NCI-H82 treated with DMSO at 0.1 percent for 48 hours (cell line): ENCODE measurements at regions not wholly inside any gene's neighbourhood (a gene's known extent, or its start where the extent isn't known, plus 50 kb on each side); places are given as distances from the start of the nearest gene placed in this dataset.
"Not testable (repeated sequence)": the region's sequence is repeated elsewhere in the genome, so short reads cannot be mapped to it uniquely, and the experiment has no call there.

Experiments used
- DNase-seq: peaks from one replicate; lab custom pipeline; 2025; ENCODE audit not compliant: unreplicated experiment; lab: John Stamatoyannopoulos, UW

DNA sequence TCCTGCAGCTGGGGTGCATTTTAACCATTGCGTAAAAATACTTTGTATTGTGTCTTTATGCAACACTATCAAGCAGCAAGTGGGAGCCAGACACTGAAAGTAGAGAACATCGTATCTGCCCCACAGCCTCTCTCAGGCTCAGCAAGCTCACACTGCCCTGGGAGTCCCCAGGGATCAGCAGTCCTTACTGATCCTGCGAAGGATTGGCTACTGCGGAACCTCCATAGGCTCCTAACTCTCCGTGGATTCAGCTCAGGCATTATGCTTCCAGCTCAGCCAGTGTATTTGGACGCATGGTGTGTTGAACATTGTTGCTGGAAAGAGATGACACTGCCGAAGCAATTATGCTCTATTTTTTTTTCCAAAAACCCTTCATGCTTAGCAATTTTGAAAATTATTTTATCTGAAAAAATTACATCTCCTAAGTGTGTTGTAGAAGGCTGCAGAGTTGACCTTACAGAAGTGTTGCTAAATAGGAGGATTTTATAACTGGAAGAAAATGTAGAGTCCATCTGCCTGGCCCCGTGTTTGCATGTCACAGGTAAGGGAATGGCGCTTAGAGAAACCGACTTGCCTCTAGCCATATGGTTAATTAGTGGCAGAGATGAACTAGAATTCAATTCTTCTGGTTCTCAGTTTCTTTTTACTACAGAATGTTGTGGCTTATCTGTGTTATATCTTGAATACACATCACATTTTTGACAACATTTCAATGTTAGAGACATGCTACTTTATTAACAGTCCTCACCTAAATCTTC lies 276.4 kb upstream of the COBL start:
- DNase-seq: peak; percentile 90

- DNase-seq: no peak
Measured at GRCh38 chr7:51591223-51591622, 274.6 kb upstream of the COBL start.

DNA sequence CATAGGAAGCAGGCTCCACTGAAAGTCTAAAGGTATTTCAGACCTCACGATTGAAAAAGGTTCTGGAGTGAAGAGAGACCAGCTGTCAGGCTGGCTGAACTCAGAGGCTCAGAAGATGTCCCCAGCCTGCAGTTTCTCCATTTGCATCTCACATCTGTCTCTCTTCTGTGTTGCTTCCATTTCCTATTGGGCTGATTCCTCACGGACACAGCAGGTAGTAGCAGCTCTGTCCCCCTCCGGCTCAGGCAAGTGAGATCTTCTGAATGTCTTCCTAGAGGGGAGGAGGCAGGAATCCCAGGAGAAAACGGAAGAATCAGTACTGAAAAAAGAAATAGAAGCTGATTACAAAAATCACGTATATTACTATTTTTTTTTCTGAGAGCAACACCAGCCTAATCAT lies 274.1 kb upstream of the COBL start:
- DNase-seq: peak; percentile 57

DNA sequence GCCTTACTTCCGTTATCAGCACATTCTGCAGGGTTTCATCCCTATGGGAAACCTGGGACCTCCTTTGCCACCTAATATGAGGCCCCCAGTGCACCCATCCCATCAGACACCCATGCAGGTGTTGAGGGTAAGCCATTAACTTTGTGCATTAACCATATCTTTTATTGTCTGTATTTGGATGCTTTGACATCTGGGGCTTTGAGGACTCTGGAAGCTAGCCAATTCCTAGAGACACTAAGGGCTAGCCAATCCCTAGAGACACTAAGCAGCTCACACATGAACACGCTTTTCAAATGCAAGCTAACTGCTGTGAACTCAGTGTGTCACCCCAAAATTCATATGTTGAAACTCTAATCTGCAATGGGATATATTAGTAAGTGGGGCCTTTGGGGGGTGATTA lies 272.5 kb upstream of the COBL start:
- peak; percentile 94 for DNase-seq

DNA sequence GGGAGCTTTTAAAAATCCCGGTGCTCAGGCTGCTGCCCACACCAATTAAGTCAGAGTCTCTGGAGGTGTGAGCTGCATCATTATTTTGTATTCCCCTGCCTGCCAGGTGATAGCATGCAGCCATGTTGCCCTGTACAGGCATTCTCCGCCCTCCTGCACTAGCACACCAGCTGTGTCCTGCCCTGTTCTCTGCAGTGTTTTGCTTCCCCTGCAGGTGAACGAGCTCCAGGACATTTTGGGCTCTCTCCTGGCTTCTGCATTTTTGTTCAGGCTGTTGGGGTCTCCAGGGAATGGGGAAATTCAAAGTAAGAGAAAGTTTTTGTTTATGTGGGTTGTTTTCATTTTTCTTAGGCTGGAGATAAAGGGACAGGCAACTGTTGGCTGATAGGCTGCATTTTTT lies 271.0 kb upstream of the COBL start:
- no peak for DNase-seq

GRCh38 chr7:51577390-51577789 lies 260.8 kb upstream of the COBL start:
- DNase-seq: no peak

GRCh38 chr7:51569581-51569980 lies 253.0 kb upstream of the COBL start:
- peak; percentile 93 for DNase-seq

DNA sequence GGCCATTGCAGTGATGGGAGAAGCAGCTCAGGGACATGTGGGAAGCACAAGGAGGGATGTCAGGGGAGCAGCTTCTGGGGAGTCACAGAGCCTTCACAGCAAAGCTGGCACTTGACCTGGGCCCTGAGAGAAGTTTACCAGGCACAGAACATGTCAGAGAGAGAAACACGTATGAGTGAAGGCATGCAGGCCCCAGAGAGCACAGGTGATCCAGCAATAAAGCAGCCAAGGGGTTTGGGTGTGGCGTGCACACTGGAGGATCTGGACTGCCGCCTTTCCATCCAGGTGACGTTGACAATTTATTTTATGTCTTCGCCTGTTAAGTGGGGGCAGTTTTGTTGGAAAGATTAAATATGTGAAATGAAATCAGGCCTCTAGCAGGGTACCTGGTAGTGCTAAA lies 252.6 kb upstream of the COBL start:
- no peak for DNase-seq

DNA sequence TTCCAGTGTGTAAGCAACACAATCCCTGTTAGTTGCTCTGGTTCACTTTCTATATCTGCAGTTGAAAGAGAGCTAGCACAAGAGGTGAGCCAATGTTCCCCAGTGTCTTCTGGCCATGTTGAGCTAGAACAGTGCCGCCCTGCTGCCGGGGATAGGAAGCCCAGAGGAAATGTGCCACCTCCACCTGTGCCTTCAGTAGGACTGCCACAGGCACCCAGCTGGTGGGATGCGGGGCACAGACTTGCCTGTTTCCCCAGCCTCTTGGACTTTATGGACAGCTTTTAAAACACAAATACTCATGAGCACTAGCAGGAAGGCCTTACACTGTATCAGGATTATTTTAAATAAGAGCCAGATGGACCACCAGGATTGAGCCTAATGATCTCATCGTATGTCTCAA lies 234.5 kb upstream of the COBL start:
- DNase-seq: no peak

DNA sequence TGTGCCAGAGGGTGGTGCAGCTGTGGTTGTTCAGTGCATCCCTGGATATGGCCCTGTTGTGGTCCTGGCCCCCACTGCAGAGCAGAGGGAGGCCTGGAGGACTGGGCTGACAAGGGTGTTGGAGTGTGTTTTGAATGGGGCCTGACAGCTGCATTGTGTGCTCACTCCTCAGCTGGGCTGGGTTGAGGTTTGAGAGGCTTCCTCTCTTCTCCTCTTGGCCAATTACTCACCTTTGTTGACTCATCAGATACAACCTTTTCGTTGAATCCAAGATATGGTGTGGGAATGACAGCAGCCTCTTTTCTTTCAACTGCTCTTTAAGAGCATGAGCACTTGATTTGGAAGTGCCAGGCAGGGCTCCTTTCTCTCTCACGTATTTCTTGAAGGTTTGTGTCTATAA lies 228.5 kb upstream of the COBL start:
- no peak for DNase-seq

DNA sequence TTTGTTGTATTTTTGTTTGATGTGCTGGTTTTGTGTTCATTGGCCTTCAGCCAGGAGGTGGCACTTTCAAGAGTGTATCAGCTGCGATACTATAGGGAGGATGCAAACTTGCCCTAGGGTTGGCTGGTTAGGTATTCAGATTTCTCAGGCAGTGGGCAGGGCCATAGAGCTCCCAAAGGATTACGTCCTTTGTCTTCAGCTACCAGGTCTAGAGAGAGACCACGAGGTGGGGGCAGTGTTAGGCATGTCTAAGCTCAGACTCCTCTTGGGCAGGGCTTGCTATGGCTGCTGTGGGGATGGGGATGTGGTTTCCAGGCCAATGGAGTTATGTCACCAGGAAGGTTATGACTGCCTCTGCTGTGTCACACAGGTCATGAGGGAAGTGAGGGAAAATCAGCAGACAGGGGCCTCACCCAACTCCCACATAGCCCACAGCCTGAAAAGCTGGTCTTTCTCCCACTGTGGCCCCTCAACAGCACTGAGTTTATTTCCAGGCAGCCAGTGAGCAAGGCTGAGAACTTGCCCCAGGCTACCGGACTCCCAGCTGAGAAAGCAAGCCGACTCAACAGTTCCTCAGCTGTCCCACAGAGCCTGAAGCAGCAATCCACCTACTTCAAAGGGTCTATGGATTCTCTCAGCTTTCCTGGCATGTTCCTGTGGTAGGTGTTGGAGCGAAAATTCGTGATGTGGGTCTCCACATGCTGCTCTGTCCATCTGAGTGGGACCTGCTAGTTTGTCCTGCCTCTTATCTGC lies 227.4 kb upstream of the COBL start:
- DNase-seq: no peak

DNA sequence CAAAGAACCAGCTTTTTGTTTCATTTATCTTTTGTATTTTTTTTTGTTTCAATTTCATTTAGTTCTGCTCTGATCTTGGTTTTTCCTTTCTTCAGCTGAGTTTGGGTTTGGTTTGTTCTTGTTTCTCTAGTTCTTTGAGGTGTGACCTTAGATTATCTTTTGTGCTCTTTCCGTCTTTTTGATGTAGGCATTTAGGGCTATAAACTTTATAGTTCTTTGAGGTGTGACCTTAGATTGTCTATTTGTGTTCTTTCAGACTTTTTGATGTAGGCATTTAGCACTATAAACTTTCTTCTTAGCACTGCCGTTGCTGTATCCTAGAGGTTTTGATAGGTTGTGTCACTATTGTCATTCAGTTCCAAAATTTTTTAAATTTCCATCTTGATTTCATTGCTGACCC lies 224.3 kb upstream of the COBL start:
- not testable (repeated sequence) for DNase-seq

GRCh38 chr7:51539840-51540239 lies 223.2 kb upstream of the COBL start:
- DNase-seq: no peak

GRCh38 chr7:51528172-51528571 lies 211.6 kb upstream of the COBL start:
- no peak for DNase-seq

GRCh38 chr7:51521694-51522312 lies 205.2 kb upstream of the COBL start:
- no peak for DNase-seq

- no peak for DNase-seq
Measured at GRCh38 chr7:51521054-51521453, 204.4 kb upstream of the COBL start.

DNA sequence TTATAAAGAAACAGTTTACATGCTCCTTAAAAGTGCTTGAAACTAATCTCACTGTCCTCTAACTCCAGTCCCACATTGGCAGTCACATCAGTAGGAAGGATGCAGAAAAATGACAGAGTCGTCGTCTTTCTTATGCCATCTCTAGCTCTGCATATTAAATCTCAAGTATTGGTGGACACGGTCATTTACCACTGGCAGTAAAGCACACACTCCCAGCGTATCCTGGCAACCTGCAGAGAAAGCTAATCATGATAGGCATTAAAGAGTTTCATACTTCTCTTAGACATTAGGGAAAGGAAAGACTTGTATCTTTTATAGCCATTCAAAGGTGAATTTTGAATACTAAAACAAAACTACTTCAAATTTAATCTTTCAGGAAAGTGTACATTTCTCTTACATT lies 202.0 kb upstream of the COBL start:
- no peak for DNase-seq

- DNase-seq: peak; percentile 4
Measured at GRCh38 chr7:51517187-51517586, 200.6 kb upstream of the COBL start.

DNA sequence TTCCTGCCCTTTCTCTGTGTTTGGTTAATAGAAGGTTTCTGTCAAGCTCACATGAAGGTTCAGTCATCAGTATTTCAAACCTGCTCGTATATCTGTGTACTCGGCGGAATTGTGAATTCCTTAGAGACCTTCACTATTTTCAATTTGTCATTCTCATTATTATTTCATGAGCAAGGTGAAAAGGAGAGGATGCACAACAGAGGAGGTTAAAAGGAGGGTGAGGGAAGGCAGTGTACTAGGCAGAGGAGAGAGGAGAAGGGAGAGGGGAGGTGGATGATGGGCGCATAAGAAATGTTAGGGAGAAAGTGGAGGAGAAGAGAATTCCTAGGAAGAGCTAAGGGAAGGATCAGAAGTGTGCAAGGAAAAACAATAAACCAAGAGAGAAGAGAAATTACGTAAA lies 185.0 kb upstream of the COBL start:
- no peak for DNase-seq

DNA sequence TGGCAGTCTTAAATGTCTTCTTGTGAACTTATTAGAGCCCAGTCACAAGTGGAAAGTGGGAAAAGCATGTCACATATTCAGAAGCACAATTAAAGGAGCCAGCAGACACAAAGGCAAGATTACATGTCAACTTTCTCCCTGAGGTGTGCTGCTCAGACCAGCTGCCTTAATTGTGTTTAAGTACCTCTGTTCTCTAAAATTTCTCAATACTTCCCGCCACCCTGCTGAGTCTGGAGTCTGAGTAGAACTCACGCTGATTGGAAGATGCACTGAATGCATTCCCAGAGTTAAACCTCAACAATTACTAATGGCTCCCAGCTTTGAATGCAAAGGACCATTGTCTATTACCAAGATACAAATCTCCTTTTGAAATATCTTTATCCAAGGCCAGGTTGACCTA lies 166.4 kb upstream of the COBL start:
- no peak for DNase-seq

GRCh38 chr7:51481421-51481820 lies 164.8 kb upstream of the COBL start:
- no peak for DNase-seq

- DNase-seq: no peak
Measured at GRCh38 chr7:51477819-51478218, 161.2 kb upstream of the COBL start.
